GM13976 (cell line): ENCODE measurements at regions not wholly inside any gene's neighbourhood (a gene's known extent, or its start where the extent isn't known, plus 50 kb on each side); places are given as distances from the start of the nearest gene placed in this dataset.

Experiments
- DNase-seq: peaks from one replicate; pipeline ENCODE4 v3.0.0; 2012; ENCODE audit warnings: low spot score
- in situ Hi-C: fragments of 300-500 bp; cut with MboI; formaldehyde crosslinking; loops from one replicate; pipeline ENCODE4 v1.12.0; 2022; ENCODE audit warnings: low sequenced_read_pairs, mixed read lengths, inconsistent platforms; ENCODE audit not compliant: unreplicated experiment
- TF ChIP-seq, protein P1 (sequence below): IDR thresholded peaks from 2 replicates; pipeline ENCODE4 v1.5.1; 2012; ENCODE audit warnings: borderline replicate concordance, mild to moderate bottlenecking; ENCODE audit not compliant: insufficient read depth; ENCODE audit errors: extremely low read depth, missing control alignments, control extremely low read depth

DNA sequence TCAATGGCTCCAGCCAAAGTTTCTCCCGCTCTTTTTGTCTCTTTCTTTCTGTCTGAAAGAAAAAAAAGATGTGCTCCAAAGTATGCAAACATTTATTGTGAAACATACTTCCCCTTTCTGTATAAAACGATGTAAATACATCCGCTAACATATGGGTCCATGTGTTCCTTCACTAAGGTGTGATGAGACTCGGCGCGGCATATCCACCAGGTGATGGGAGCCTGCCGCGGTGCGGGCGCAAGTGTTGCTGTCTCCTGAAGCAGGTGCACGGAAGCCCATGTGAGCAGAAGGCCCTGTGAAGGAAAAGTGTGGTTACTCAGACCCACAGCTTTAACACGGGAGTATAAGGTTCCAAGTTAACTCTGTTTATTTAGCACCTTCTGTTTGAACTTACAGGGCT is 466.6 kb upstream of the C1orf87 start:
- in situ Hi-C loops, result no loop called here
- DNase-seq, result no peak
- TF ChIP-seq, protein P1, sequence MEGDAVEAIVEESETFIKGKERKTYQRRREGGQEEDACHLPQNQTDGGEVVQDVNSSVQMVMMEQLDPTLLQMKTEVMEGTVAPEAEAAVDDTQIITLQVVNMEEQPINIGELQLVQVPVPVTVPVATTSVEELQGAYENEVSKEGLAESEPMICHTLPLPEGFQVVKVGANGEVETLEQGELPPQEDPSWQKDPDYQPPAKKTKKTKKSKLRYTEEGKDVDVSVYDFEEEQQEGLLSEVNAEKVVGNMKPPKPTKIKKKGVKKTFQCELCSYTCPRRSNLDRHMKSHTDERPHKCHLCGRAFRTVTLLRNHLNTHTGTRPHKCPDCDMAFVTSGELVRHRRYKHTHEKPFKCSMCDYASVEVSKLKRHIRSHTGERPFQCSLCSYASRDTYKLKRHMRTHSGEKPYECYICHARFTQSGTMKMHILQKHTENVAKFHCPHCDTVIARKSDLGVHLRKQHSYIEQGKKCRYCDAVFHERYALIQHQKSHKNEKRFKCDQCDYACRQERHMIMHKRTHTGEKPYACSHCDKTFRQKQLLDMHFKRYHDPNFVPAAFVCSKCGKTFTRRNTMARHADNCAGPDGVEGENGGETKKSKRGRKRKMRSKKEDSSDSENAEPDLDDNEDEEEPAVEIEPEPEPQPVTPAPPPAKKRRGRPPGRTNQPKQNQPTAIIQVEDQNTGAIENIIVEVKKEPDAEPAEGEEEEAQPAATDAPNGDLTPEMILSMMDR, result no peak

DNA sequence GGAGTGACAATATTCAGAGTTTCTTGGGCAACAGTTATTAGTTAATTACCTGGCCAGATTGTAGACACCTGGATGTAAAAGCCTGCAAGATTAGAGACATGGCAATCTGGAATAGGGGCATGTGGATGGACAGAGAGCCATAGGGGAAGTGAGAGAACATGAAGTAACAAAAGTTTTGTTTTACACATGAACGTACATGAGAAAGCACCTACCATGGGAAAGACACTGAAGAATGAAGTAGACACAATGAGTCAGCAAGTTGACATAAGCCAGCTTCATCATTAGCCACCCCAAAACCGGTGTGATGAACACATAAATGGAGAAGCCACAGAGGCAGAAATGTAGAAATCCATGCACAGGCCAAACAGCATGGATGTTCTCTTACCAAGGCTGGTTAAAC is 462.1 kb upstream of the C1orf87 start:
- no peak for DNase-seq
- TF ChIP-seq, protein P1, result no peak
- in situ Hi-C loops, result no loop called here

DNA sequence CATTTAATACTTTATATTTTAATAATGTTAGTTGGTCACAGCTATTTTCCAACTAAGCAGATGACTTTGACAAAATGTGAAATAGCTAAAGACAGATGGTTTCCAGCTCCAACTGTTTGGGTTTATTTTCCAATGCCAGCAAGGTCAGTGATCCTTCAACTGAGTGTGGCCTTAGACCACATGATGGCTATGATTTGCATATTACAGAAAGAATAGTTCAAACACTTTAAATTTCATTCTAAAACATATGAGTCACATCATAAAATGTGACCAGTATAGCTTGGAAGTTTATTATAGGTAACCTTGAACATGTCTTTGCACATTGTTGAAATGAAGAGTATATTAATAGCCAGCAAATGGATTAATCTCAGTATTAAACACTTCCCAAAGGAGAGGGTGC is 454.0 kb upstream of the C1orf87 start:
- DNase-seq, result no peak
- in situ Hi-C loops, result no loop called here
- TF ChIP-seq, protein P1, result no peak

DNA sequence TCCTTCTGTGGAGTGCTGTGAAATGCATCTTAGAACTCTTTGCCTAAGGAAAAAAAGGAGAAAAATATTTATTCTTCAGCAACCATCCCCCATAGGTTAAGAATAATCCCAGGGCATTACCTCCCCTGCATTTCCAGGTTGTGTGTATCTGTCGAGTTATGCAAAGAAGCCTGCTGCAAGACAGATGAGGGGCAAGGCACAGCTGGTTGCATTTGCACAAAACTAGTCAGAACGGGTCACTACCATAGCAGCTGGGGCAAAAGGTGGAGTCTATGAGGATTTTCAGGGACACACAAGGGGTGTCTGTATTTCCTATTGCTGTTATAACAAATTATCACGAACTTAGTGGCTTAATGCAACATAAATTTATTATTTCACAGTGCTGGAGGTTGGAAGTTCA is 443.4 kb upstream of the C1orf87 start:
- in situ Hi-C loops, result no loop called here
- TF ChIP-seq, protein P1, result no peak
- DNase-seq, result no peak

DNA sequence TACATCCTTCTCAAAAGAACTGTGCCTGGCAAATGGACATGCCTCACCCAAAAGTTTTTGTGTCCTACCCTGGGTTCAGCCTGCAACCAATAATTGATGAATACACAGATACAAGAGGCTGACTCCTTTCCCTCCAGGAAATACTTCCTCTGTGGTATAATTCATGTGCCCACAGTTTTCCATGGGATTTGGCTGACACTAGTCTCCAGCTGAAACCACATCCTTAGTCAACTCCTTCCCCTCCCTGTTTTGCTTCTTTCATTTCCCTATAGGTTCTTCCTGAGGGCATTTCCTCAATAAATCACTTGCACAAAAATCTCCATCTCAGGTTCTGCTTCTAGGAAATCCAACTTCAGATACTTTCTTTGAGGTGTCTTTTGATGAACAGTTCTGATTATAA is 436.6 kb upstream of the C1orf87 start:
- in situ Hi-C loops, result no loop called here
- no peak for DNase-seq
- TF ChIP-seq, protein P1, result no peak

DNA sequence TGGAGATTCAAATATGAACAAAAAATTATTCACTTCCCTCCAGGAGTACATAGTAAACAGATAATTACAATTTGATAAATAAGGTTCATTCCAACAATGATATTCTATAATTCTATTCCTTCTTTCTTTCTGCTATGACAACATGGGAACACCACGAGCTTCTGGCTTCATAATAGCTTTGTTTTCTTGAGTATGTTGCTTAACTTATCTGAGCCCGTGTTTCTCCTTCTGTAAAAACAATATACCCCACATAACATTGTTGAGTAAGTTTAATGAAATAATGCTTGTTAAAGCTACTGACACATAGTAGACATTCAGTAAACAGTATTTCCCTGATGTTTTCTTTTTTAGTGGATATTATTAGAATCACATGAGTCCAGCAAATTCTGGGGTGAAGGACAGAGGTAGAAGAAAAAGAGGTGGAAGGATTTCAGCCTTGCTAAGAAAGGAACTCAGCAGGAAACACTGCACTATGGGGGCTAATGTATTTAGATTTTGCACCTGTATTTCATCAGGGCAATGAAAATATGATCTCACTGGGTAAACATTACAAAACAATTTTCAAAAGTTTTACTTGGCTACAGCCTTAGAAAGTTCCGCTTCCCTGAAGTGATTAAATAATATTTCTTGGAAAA is 430.8 kb upstream of the C1orf87 start:
- in situ Hi-C loops, result no loop called here
- TF ChIP-seq, protein P1, result no peak
- DNase-seq, result no peak

DNA sequence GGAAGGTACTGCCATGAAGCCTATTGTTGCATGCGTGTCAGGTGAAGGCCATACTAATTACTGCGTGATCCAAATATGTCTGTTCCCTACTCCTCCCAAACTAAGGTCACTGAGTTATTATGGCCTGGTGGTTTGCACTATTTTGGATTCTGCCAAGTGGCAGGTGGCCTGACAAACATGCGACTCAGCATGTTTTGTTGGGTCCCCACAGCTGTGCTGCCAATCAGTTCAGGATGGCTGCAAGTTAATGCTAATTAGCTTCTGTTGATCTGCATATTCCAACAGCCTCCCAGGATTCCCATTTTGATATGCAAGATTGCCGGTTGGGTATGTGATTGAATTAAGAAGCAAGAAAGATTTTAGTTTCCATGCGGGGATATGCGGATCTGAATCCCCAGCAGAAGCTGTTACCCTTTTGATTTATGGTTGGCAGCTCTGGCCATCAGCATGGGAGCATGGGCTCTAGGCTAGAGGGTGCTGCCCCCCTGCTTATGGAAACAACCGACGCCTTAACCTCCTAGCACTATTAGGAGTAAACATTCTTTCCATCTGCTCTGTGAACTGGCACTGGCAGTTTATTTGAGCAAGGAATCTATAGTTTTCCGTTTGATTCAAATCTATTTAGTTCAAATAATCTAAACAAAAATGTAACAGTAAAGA is 429.8 kb upstream of the C1orf87 start:
- in situ Hi-C loops, result no loop called here
- TF ChIP-seq, protein P1, result no peak
- DNase-seq, result no peak
